Neuronal stem cell (in vitro differentiated cells): ENCODE measurements at regions not wholly inside any gene's neighbourhood (a gene's known extent, or its start where the extent isn't known, plus 50 kb on each side); places are given as distances from the start of the nearest gene placed in this dataset.

Experiments
- DNase-seq: peaks from one replicate; pipeline ENCODE4 v3.0.0-alpha.2; 2013; ENCODE audit warnings: low spot score
- H2AFZ ChIP-seq: one replicate; pipeline ENCODE4 v1.6.1; 2013; ENCODE audit warnings: mild to moderate bottlenecking, low read length, inconsistent platforms
- H2AK5ac ChIP-seq: 2 replicates; pipeline ENCODE4 v1.6.1; 2013; ENCODE audit warnings: low read depth, mild to moderate bottlenecking, inconsistent platforms, low read length, moderate library complexity, mixed read lengths
- H2BK120ac ChIP-seq: 2 replicates; pipeline ENCODE4 v1.6.1; 2013; ENCODE audit warnings: low read depth, mild to moderate bottlenecking, inconsistent platforms, low read length, moderate library complexity, mixed read lengths
- H2BK12ac ChIP-seq: one replicate; pipeline ENCODE4 v1.6.1; 2013; ENCODE audit warnings: low read length, inconsistent platforms
- H2BK15ac ChIP-seq: 2 replicates; pipeline ENCODE4 v1.6.1; 2013; ENCODE audit warnings: mild to moderate bottlenecking, low read length, inconsistent platforms, mixed read lengths
- H2BK5ac ChIP-seq: one replicate; pipeline ENCODE4 v1.6.1; 2013; ENCODE audit warnings: inconsistent platforms, mild to moderate bottlenecking, low read length, moderate library complexity
- H3K14ac ChIP-seq: one replicate; pipeline ENCODE4 v1.6.1; 2013; ENCODE audit warnings: low read length, inconsistent platforms
- H3K18ac ChIP-seq: 2 replicates; pipeline ENCODE4 v1.6.1; 2013; ENCODE audit warnings: low read length, inconsistent platforms
- H3K23ac ChIP-seq: 2 replicates; pipeline ENCODE4 v1.6.1; 2013; ENCODE audit warnings: low read depth, mild to moderate bottlenecking, mixed read lengths, low read length, inconsistent platforms; ENCODE audit not compliant: poor library complexity
- H3K27ac ChIP-seq: replicated peaks from 3 replicates; pipeline ENCODE4 v1.5.1; 2013; ENCODE audit warnings: low read length, inconsistent platforms
- H3K27me3 ChIP-seq, 3 experiments: 2 replicates each; pipeline ENCODE4 v1.6.1; 2013; ENCODE audit warnings: low read length in 3 of 3, mild to moderate bottlenecking in 2 of 3, inconsistent platforms in 1 of 3, low read depth in 1 of 3, mixed read lengths in 1 of 3, moderate library complexity in 1 of 3; ENCODE audit not compliant: control insufficient read depth in 3 of 3, insufficient read depth in 3 of 3
- H3K36me3 ChIP-seq, 2 donors: replicated peaks in 1 of 2; 2 replicates each; pipeline ENCODE4 v1.6.1; 2013; ENCODE audit warnings: low read length in 2 of 2; ENCODE audit not compliant: control insufficient read depth in 2 of 2, insufficient read depth in 2 of 2
- H3K4ac ChIP-seq: 2 replicates; pipeline ENCODE4 v1.6.1; 2013; ENCODE audit warnings: inconsistent platforms, mild to moderate bottlenecking, low read length, moderate library complexity
- H3K4me1 ChIP-seq, 2 donors: 1 replicate in 1 of 2; 2 replicates in 1 of 2; pipeline ENCODE4 v1.6.1; 2013; ENCODE audit warnings: low read length in 2 of 2, low read depth in 1 of 2; ENCODE audit not compliant: control insufficient read depth in 2 of 2, insufficient read depth in 1 of 2
- H3K4me2 ChIP-seq: one replicate; pipeline ENCODE4 v1.6.1; 2013; ENCODE audit warnings: mild to moderate bottlenecking, low read length, inconsistent platforms; ENCODE audit not compliant: insufficient read depth, poor library complexity, severe bottlenecking
- H3K4me3 ChIP-seq, 2 donors: 2 replicates each; pipeline ENCODE4 v1.5.1; 2013; ENCODE audit warnings: low read length in 2 of 2, mild to moderate bottlenecking in 2 of 2, inconsistent platforms in 1 of 2, moderate library complexity in 1 of 2
- H3K79me1 ChIP-seq: one replicate; pipeline ENCODE4 v1.6.1; 2013; ENCODE audit warnings: low read depth, mild to moderate bottlenecking, inconsistent platforms, low read length, moderate library complexity
- H3K9ac ChIP-seq: one replicate; pipeline ENCODE4 v1.6.1; 2013; ENCODE audit warnings: mild to moderate bottlenecking, low read depth, low read length, inconsistent platforms; ENCODE audit not compliant: poor library complexity
- H3K9me3 ChIP-seq, 2 donors: replicated peaks in 1 of 2; 2 replicates each; pipeline versions ENCODE3 to v1.6.1; 2013; ENCODE audit warnings: low read length in 2 of 2, mild to moderate bottlenecking in 2 of 2, inconsistent platforms in 1 of 2, low read depth in 1 of 2, mixed read lengths in 1 of 2, moderate library complexity in 1 of 2; ENCODE audit not compliant: control insufficient read depth in 2 of 2, insufficient read depth in 1 of 2
- H4K8ac ChIP-seq: one replicate; pipeline ENCODE4 v1.6.1; 2013; ENCODE audit warnings: low read depth, mild to moderate bottlenecking, inconsistent platforms, low read length, moderate library complexity
- H4K91ac ChIP-seq: one replicate; pipeline ENCODE4 v1.6.1; 2013; ENCODE audit warnings: low read length, low read depth, mild to moderate bottlenecking, inconsistent platforms; ENCODE audit not compliant: poor library complexity
- WGBS, 2 donors: extraction: QIAGEN DNeasy Blood & Tissue Kit; methylation state at CpG; one replicate each; pipeline ENCODE4 v1.1.7; 2013; ENCODE audit warnings: missing lambda C conversion rate in 2 of 2, mixed read lengths in 1 of 2; ENCODE audit not compliant: insufficient read length in 2 of 2, insufficient replicate concordance in 1 of 2; ENCODE audit errors: extremely low coverage in 2 of 2; 5-methylcytosine and 5-hydroxymethylcytosine counted together

GRCh38 chr21:31564439-31564838, 95.1 kb upstream of the SOD1 start:
- Histone ChIP-seq H2BK120ac (no peak overlapping the region), H3K4ac (no peak overlapping the region), H2AK5ac (no peak overlapping the region), H3K27me3 (no peaks in the 10 kb centered on the region), H2AFZ (no peak overlapping the region), H4K91ac (no peak overlapping the region), H3K9ac (no peak overlapping the region), H3K14ac (no peak overlapping the region), H3K4me1 (peaks cover 4 to 5% of the 10 kb centered on the region in 2 donors), H4K8ac (no peak overlapping the region), H3K18ac (no peak overlapping the region), H3K9me3 (no peaks in the 10 kb centered on the region), H3K27ac (no peak overlapping the region), H3K36me3 (peaks cover 0 to 7% of the 10 kb centered on the region in 2 donors), H2BK15ac (no peak overlapping the region), H3K4me2 (no peak overlapping the region), H2BK5ac (no peak overlapping the region), H3K4me3 (no peak overlapping the region), H2BK12ac (no peak overlapping the region), H3K23ac (no peak overlapping the region), H3K79me1 (no peaks in the 10 kb centered on the region)
- DNase-seq: no peak
- WGBS, 2 donors: no CpG with 5 or more reads among the region's 9 CpGs

- no peak overlapping the region for H2AFZ ChIP-seq
- H3K4me1 ChIP-seq: peaks cover 13 to 14% of the 10 kb centered on the region in 2 donors
- H3K23ac ChIP-seq: no peak overlapping the region
- H3K18ac ChIP-seq: no peak overlapping the region
- no peak overlapping the region for H3K27ac ChIP-seq
- H3K4me2 ChIP-seq: no peak overlapping the region
- no peak overlapping the region for H2BK12ac ChIP-seq
- no peak overlapping the region for H4K8ac ChIP-seq
- H2BK15ac ChIP-seq: no peak overlapping the region
- H3K9ac ChIP-seq: no peak overlapping the region
- H3K9me3 ChIP-seq: no peaks in the 10 kb centered on the region
- H2AK5ac ChIP-seq: no peak overlapping the region
- no peak overlapping the region for H4K91ac ChIP-seq
- peak overlapping the region in 1 of 2 donors; percentile 94 for H3K4me3 ChIP-seq
- no peak for DNase-seq
- no peak overlapping the region for H3K14ac ChIP-seq
- peaks cover 7% of the 10 kb centered on the region for H3K79me1 ChIP-seq
- no peaks in the 10 kb centered on the region for H3K27me3 ChIP-seq
- WGBS, 2 donors: no CpG with 5 or more reads among the region's 6 CpGs
- no peak overlapping the region for H3K4ac ChIP-seq
- H2BK120ac ChIP-seq: no peak overlapping the region
- H2BK5ac ChIP-seq: no peak overlapping the region
- H3K36me3 ChIP-seq: peaks cover 0 to 7% of the 10 kb centered on the region in 2 donors
Measured at GRCh38 chr21:31560479-31560878, 99.0 kb upstream of the SOD1 start.

GRCh38 chr21:31559368-31560119, 99.9 kb upstream of the SOD1 start:
- Histone ChIP-seq H2BK5ac (no peak overlapping the region), H3K9me3 (no peaks in the 10 kb centered on the region), H3K23ac (no peak overlapping the region), H3K9ac (peak overlapping the region; percentile 92), H3K4ac (no peak overlapping the region), H2BK15ac (no peak overlapping the region), H3K18ac (peak overlapping the region; percentile 99), H3K27me3 (no peaks in the 10 kb centered on the region), H2AK5ac (peak overlapping the region; percentile 9), H3K36me3 (peaks cover 0 to 7% of the 10 kb centered on the region in 2 donors), H3K4me3 (peak overlapping the region; percentile 94), H3K14ac (no peak overlapping the region), H4K8ac (no peak overlapping the region), H2AFZ (peak overlapping the region; percentile 93), H3K4me2 (peak overlapping the region; percentile 70), H3K4me1 (peaks cover 20 to 22% of the 10 kb centered on the region in 2 donors), H4K91ac (no peak overlapping the region), H2BK12ac (no peak overlapping the region), H3K79me1 (peaks cover 7% of the 10 kb centered on the region), H2BK120ac (no peak overlapping the region), H3K27ac (peak overlapping the region; percentile 95)
- peak; percentile 98 for DNase-seq
- no CpG with 5 or more reads among the region's 54 CpGs for WGBS, 2 donors

- Histone ChIP-seq H3K4me2 (peak overlapping the region; percentile 92), H3K27me3 (no peaks in the 10 kb centered on the region), H3K9me3 (no peaks in the 10 kb centered on the region), H3K4me3 (peak overlapping the region; percentile 94 to 99), H3K79me1 (peaks cover 7% of the 10 kb centered on the region), H3K4me1 (peaks cover 22 to 27% of the 10 kb centered on the region in 2 donors), H2AFZ (peak overlapping the region; percentile 93), H2AK5ac (no peak overlapping the region), H3K14ac (no peak overlapping the region), H4K8ac (no peak overlapping the region), H2BK12ac (no peak overlapping the region), H2BK15ac (no peak overlapping the region), H3K9ac (peak overlapping the region; percentile 93), H3K27ac (peak overlapping the region; percentile 95), H3K4ac (no peak overlapping the region), H3K18ac (peak overlapping the region; percentile 99), H2BK120ac (no peak overlapping the region), H2BK5ac (peak overlapping the region; percentile 93), H4K91ac (no peak overlapping the region), H3K36me3 (peaks cover 0 to 7% of the 10 kb centered on the region in 2 donors), H3K23ac (no peak overlapping the region)
- WGBS, 2 donors: no CpG with 5 or more reads among the region's 59 CpGs
- DNase-seq: peak; percentile 96
Measured at GRCh38 chr21:31558962-31559367, 100.5 kb upstream of the SOD1 start.
